K562 (cell line): ENCODE measurements at regions not wholly inside any gene's neighbourhood (a gene's known extent, or its start where the extent isn't known, plus 50 kb on each side); places are given as distances from the start of the nearest gene placed in this dataset.

Experiments
- ATAC-seq: fragments of 200-7000 bp; cut with Tn5 transposase; 3 replicates; pipeline ENCODE4 v1.9.1; 2020; ENCODE audit warnings: moderate library complexity
- BruUV-seq: library from RNA; stranded (reverse); fragments of 400-500 nt; replicated peaks from 2 replicates; lab custom pipeline; 2021; lab: Mats Ljungman, UMichigan
- CTCF ChIA-PET: fragments of 300-600 bp; formaldehyde crosslinking; extraction: SDS; loops from one replicate; lab custom pipeline; 2021; ENCODE audit warnings: low intra/inter-chr PET ratio; lab: Yijun Ruan, JAX
- POLR2A ChIA-PET: fragments of 300-600, 350-650 bp; sonication (Branson Sonifier 250); formaldehyde crosslinking; extraction: SDS; loops from one replicate; lab custom pipeline; 2021; ENCODE audit warnings: antibody characterized with exemption, inconsistent platforms; lab: Yijun Ruan, JAX
- DNase-seq, 4 experiments: peaks; one replicate each; pipeline versions ENCODE4 v3.0.0 to v3.0.0-alpha.2; 2011 to 2018; ENCODE audit warnings: low spot score in 3 of 4, mixed read lengths in 3 of 4; ENCODE audit errors: extremely low read depth in 1 of 4
- FAIRE-seq: peaks from 2 replicates; lab custom pipeline; 2011; peaks lifted over from hg19 to GRCh38; lab: Jason Lieb, UNC
- H2AFZ ChIP-seq: 2 replicates; pipeline ENCODE4 v1.6.0; 2011; ENCODE audit warnings: low read depth, low read length, control low read depth, inconsistent platforms
- H3K27ac ChIP-seq: fragments of 200-600 bp; 3 replicates; pipeline ENCODE4 v1.8.0; 2011; ENCODE audit warnings: low read depth, mild to moderate bottlenecking, control low read depth, inconsistent platforms, low read length, moderate library complexity, mixed read lengths; ENCODE audit errors: extremely low read depth
- H3K27me3 ChIP-seq, 2 experiments: fragments of 300-600 bp in 1 of 2; 2 replicates in 1 of 2; 3 replicates in 1 of 2; pipeline versions ENCODE4 v1.6.0 to v1.8.0; 2011; ENCODE audit warnings: inconsistent platforms in 2 of 2, low read length in 2 of 2, mild to moderate bottlenecking in 1 of 2, mixed read lengths in 1 of 2, moderate library complexity in 1 of 2; ENCODE audit not compliant: control insufficient read depth in 2 of 2, insufficient read depth in 2 of 2
- H3K36me3 ChIP-seq: fragments of 300-600 bp; 3 replicates; pipeline ENCODE4 v1.8.0; 2011; ENCODE audit warnings: mild to moderate bottlenecking, low read length, inconsistent platforms; ENCODE audit not compliant: control insufficient read depth, insufficient read depth
- H3K4me1 ChIP-seq, 2 experiments: fragments of 200-600 bp in 1 of 2; replicated peaks in 1 of 2; 2 replicates in 1 of 2; 3 replicates in 1 of 2; pipeline versions ENCODE4 v1.5.1 to v1.8.0; 2011; ENCODE audit warnings: inconsistent platforms in 2 of 2, low read length in 2 of 2, mild to moderate bottlenecking in 1 of 2, mixed read lengths in 1 of 2, moderate library complexity in 1 of 2; ENCODE audit not compliant: control insufficient read depth in 2 of 2, insufficient read depth in 2 of 2
- H3K4me2 ChIP-seq: 2 replicates; pipeline ENCODE4 v1.6.1; 2011; ENCODE audit warnings: low read length, control low read depth, inconsistent platforms, mixed read lengths; ENCODE audit not compliant: insufficient read depth
- H3K4me3 ChIP-seq: fragments of 200-600 bp; sonication (generic), shearing (Covaris generic); 2 replicates; pipeline ENCODE4 v1.5.1; 2016; ENCODE audit warnings: control low read depth, inconsistent platforms
- H3K79me2 ChIP-seq: fragments of 200-600 bp; 3 replicates; pipeline ENCODE4 v1.8.0; 2011; ENCODE audit warnings: low read length, inconsistent platforms; ENCODE audit not compliant: control insufficient read depth, insufficient read depth
- H3K9ac ChIP-seq, 2 experiments: 2 replicates each; pipeline versions ENCODE4 v1.6.0 to v1.6.1; 2011; ENCODE audit warnings: low read depth in 2 of 2, low read length in 2 of 2, control low read depth in 1 of 2, inconsistent platforms in 1 of 2, mild to moderate bottlenecking in 1 of 2, mixed read lengths in 1 of 2; ENCODE audit not compliant: insufficient read depth in 1 of 2
- H3K9me1 ChIP-seq: one replicate; pipeline ENCODE4 v1.6.0; 2011; ENCODE audit warnings: inconsistent platforms, mild to moderate bottlenecking, low read length, moderate library complexity; ENCODE audit not compliant: control insufficient read depth, insufficient read depth
- H3K9me3 ChIP-seq: replicated peaks from 2 replicates; pipeline ENCODE4 v1.5.1; 2011; ENCODE audit warnings: low read depth, low read length, inconsistent platforms; ENCODE audit not compliant: control insufficient read depth, insufficient read depth
- H4K20me1 ChIP-seq: replicated peaks from 2 replicates; pipeline ENCODE4 v1.6.1; 2011; ENCODE audit warnings: low read length, inconsistent platforms, mixed read lengths; ENCODE audit not compliant: control insufficient read depth, insufficient read depth
- CTCF ChIP-seq, 3 experiments: IDR thresholded peaks in 2 of 3; conservative IDR thresholded peaks in 1 of 3; 2 replicates each; pipeline ENCODE4 v1.5.1; 2011 to 2012; ENCODE audit warnings: low read length in 3 of 3, mild to moderate bottlenecking in 3 of 3, control low read depth in 2 of 3, improper control_type of control experiment in 1 of 3, inconsistent platforms in 1 of 3, low read depth in 1 of 3, mixed read lengths in 1 of 3, moderate library complexity in 1 of 3; ENCODE audit not compliant: insufficient read depth in 2 of 3
- FOXJ2 ChIP-seq: fragments of 200-800 bp; sonication (Bioruptor generic); IDR thresholded peaks from 2 replicates; pipeline ENCODE4 v1.6.1; 2016; ENCODE audit warnings: missing genetic modification characterization, missing compliant biosample characterization
- NFXL1 ChIP-seq: fragments of 450-650 bp; formaldehyde crosslinking; IDR thresholded peaks from 2 replicates; pipeline ENCODE4 v1.4.0; 2021; ENCODE audit warnings: mild to moderate bottlenecking
- OTX1 ChIP-seq: fragments of 450-650 bp; formaldehyde crosslinking; IDR thresholded peaks from 2 replicates; pipeline ENCODE4 v1.4.0; 2022; ENCODE audit warnings: mild to moderate bottlenecking
- ZNF512 ChIP-seq: IDR thresholded peaks from 2 replicates; pipeline ENCODE4 v1.6.1; 2016; ENCODE audit warnings: missing genetic modification characterization, missing compliant biosample characterization
- WGBS: fragments of 100-300 bp; shearing (Covaris generic); methylation state at CpG from one replicate; pipeline ENCODE4 v1.1.6; 2016; ENCODE audit warnings: low coverage, mixed read lengths; ENCODE audit not compliant: insufficient coverage; ENCODE audit errors: missing lambda C conversion rate; 5-methylcytosine and 5-hydroxymethylcytosine counted together
- in situ Hi-C: fragments of 300-500 bp; cut with MboI; formaldehyde crosslinking; loops from 4 replicates; pipeline ENCODE4 v1.15.0; 2018; ENCODE audit warnings: inconsistent platforms, mixed read lengths
- intact Hi-C: fragments of 100-400 bp; cut with micrococcal nuclease; formaldehyde crosslinking; loops from 2 replicates; pipeline ENCODE4 v1.14.2; 2022

- Histone ChIP-seq H3K27me3 (no peaks in the 10 kb centered on the region), H3K36me3 (no peaks in the 10 kb centered on the region), H3K27ac (no peak overlapping the region), H3K4me2 (no peak overlapping the region), H3K9me3 (no peaks in the 10 kb centered on the region), H2AFZ (no peak overlapping the region), H3K4me1 (no peaks in the 10 kb centered on the region), H3K4me3 (no peak overlapping the region), H4K20me1 (no peaks in the 10 kb centered on the region)
- ChIA-PET CTCF (no interaction called here), POLR2A (no interaction called here)
- DNase-seq (no peak), ATAC-seq (no peak), FAIRE-seq (no peak)
- in situ Hi-C loops: no loop called here
- TF ChIP-seq FOXJ2 (no peak), OTX1 (CRISPR knock-in tag) (0 out of 2 replicates have a peak, but pooled peaks have one; percentile 28), ZNF512 (tag) (peak; percentile 49; the same call in 1 of the 2 replicates)
- TF ChIP-seq, all 486 proteins: peak for 2
- no TSS peak for BruUV-seq
- intact Hi-C loops: no loop called here
- Histone ChIP-seq H3K9me1 (no peaks in the 10 kb centered on the region), H3K79me2 (no peaks in the 10 kb centered on the region), H3K9ac (no peak overlapping the region)
Measured at GRCh38 chr6:165758441-165758840, 95.4 kb upstream of the PDE10A start.

GRCh38 chr6:165755583-165755982 is 92.5 kb upstream of the PDE10A start:
- no peak overlapping the region for H3K9ac ChIP-seq
- CTCF ChIA-PET: no interaction called here
- H3K27me3 ChIP-seq: no peaks in the 10 kb centered on the region
- no peaks in the 10 kb centered on the region for H3K36me3 ChIP-seq
- TF ChIP-seq CTCF (IDR thresholded peaks at IDR 0.05 in 2 of 3, conservative IDR thresholded peaks at IDR 0.05 in 1 of 3; ENCODE audit: insufficient read depth in 2 of 3, low read depth in 1 of 3, low read length in 3 of 3): 0 out of 6 replicates have a peak, but pooled peaks of 2 of the 3 experiments have one; percentile 10 to 29
- TF ChIP-seq NFXL1: no peak
- DNase-seq (peak in 2 of 4 experiments; percentile 6 to 22), ATAC-seq (peak; percentile 74), FAIRE-seq (no peak)
- H2AFZ ChIP-seq: no peak overlapping the region
- POLR2A ChIA-PET: interaction anchor here (0.5 to 0.6 kb wide), 2 partner anchors 8 to 91 kb away, joined by 3 read pairs; no protein-coding TSS in a partner anchor
- no peaks in the 10 kb centered on the region for H3K9me1 ChIP-seq
- no peaks in the 10 kb centered on the region for H3K79me2 ChIP-seq
- H4K20me1 ChIP-seq: no peaks in the 10 kb centered on the region
- H3K4me2 ChIP-seq: no peak overlapping the region
- in situ Hi-C loops (no loop called here), intact Hi-C loops (no loop called here)
- H3K9me3 ChIP-seq: no peaks in the 10 kb centered on the region
- no peak overlapping the region for H3K4me3 ChIP-seq
- H3K4me1 ChIP-seq: no peaks in the 10 kb centered on the region
- no peak overlapping the region for H3K27ac ChIP-seq
- no TSS peak for BruUV-seq
- WGBS: 3% methylated on average over 4 of the region's 4 CpGs
